Stimulated activated CD8-positive, alpha-beta memory T cell treated with anti-CD3 and anti-CD28 coated beads, Interleukin-7, amount 100 ng/mL, for 24 hours (primary cell): ENCODE measurements at regions not wholly inside any gene's neighbourhood (a gene's known extent, or its start where the extent isn't known, plus 50 kb on each side); places are given as distances from the start of the nearest gene placed in this dataset.

Experiments used
- DNase-seq: peaks from one replicate; pipeline ENCODE4 v3.0.0-alpha.2; 2020; ENCODE audit warnings: low read depth

DNA sequence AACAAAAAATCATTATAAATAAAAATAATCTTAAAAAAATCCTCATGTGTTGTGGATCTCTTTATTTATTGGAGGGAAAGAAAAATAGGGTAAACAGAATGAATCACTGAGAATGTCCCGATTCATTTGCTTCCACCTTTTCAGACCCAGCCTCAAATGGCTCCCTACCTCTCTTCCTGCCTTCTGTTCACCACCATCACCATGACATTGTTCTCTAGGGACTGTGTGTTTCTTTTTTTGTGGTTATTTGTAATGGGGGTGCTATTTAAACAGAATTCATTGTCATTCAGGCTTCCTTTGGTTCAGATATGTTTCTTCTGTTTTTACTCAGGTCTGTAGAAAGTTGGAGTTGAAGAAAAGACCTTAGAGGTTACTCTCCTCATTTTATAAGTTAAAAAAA lies 198.2 kb downstream of the KIF4B start:
- DNase-seq, result no peak

DNA sequence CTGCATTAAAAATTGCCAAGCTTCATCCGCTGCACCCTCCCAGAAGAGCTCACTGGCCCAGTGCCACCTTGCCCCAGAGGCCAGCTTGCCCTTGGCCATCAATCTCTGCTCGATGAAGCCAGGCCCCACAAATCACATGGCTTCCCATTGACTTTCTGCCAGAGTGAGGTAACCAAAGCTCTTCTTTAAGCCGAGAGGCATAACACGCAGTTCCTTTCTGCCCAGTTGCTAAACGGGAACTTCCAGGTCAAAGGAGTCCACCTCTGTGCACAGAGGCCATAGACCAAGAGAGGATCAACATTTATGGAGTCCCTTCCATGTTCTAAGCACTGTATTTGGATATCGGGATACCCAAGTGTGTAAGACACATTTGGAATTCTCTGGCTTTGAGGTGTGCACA lies 208.8 kb downstream of the KIF4B start:
- DNase-seq, result no peak

DNA sequence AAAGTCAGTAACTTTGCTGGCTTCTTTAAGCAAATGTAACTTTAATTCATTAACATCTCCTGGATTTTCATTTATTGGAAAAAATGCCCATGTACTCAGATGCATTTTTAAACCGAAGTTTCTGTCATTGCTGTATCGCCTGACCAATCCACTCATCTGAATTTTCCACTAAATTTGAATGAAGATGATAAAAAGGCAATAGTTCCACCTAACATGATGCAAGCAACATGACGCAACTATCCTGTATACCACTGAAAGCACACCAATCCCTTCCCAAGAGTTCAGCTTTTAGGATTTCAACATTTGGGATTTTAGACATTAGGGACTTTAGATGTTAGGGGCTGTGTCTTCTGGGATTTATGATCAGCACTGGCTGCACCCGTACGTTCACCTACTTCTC lies 215.6 kb downstream of the KIF4B start:
- no peak for DNase-seq

DNA sequence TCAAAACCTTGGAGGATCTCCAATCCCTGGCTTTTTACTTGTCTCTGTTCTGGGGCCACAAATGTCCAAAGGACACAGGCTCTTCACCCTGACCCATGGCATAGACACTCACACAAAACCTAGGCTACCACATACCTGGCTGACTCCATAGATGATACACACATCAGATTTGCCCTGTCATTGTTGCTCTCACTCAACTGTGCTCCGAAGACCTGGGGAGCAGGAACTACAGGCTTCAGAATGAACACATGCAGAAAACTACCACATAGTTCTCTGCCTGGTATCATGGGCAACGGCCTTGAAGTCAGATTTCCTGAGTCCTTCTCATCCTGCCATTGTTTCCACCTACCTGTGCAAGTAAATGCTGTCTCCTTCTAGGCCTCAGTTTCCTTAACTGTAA lies 226.2 kb downstream of the KIF4B start:
- DNase-seq, result no peak

DNA sequence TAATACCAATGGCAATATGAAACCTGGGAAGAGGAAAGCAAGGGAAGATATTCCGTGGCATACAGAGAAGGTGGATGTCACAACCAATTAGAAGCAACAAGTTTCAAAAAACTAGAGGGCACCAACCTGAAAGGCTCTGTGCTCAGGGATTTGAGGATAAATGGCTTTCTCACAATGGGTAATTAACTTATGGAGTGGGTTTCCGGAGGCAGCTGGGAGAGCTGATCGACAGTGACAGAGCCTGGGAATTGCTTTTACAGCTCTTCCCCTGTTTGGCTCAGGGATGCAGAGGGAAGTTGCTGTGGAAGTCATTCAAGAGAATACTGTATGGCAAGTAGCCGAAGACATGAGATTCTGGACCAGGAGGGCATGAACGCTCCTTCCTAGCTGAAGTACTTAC lies 237.0 kb downstream of the KIF4B start:
- DNase-seq, result no peak

DNA sequence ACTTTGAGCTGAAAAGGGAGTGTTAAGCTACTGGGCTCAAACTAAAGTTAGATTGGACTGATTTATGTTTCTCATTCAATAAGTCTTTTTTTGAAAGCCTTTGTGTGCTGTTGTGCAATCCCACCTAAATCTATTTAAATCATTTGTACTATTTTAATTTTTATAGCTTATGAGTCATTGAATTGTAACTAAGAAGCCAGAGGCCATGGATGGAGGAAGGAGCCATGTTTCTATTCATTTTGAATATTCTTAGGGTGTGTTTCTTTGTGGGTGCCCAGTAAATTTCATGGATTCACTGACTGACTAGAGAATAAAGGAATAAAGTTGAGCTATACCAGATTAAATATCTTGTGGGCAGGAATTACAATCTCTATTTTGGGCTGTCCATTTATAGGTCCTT lies 238.5 kb downstream of the KIF4B start:
- DNase-seq, result no peak

DNA sequence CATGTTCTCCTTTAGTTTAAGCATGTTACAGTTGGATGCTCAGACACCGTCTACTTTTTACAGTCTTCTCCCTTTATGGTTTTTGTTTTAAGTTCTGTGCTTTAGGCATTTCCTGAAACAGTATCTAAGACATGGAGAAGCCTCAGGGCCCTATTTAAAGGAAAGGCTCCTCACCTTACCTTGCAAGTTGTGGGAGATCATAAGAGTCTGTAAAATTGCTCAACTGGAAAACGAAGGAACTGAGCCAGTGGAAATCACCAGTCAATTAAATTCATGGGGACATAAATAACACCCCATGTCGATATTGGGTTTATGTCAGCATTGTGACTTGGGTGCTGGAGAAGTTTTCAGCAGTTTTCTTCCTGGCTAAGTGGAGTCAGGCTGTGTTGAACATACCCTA lies 239.2 kb downstream of the KIF4B start:
- no peak for DNase-seq

DNA sequence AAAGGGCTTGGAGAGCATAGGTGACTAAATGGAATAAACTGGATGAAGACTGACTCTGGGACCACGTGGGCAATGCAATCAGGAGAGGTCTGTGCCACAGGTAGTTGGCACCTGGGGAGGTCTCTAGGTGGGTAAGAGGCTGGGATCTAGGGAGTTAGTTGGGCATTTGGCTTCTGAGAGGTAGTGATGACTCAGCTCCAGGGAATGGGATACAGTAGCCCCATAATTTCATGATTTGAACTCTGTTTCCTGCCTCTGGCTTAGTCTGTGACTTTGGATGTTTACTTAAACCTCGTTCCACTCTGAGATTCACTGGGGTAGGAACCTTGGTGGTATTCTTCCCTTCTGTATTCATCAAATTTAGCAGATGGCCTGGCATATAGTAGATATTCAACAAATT lies 240.8 kb downstream of the KIF4B start:
- no peak for DNase-seq

DNA sequence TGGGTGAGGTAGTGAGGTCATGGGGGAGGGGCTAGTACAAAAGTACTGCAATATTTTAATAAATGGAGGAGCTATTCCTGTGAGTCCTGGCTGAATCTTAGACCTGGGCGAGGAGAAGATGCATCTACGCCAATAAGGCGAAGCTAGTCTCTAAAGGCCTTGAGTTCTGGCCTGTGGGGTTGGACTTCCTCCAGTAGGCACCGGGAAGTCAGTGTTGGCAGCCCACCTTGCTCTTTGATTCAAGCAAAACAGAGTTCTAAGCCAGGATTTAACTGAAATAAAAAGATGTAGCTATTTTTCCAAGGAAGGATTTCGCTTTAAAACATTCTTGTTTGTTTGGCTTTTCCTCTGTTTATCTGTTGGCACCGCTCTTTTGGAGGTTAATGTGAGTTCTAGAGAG lies 244.6 kb downstream of the KIF4B start:
- no peak for DNase-seq

DNA sequence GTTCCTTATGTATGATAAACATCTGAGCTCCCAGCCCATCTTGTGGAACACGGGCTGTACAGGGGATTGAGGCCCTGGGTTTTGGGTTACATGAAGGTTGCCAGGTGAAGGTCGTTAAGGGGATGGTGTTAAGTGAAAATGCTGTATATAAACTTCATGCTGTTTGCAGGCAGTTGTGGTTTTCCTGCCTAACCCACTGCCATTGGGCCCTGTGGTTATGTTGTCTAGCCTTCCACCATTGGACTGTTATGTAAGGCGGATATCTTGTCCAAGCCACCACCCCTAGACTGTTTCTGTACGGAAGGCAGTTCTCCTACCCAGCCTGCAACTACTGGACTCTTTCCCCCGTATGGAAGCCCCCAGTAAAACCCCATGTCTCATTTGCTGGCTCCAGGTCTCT lies 246.1 kb downstream of the KIF4B start:
- DNase-seq, result no peak

DNA sequence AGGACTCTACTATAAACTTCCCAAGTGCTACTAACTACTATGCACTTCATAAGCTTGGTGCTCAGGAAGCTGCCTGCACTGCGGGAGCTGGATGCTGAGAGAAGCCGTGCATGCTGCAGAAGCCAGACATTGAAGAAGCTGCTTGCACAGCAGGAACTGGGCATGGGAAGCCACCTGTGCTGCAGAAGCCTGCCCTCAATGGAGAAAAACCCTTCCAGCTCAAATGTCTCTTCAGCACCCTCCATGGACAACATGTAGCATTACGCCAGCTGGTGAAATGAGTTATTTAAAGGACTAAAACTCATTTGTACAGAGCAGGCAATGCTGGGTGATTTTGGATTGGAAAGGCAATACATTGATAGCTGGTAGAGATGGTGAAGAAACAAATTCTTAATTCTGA lies 247.2 kb downstream of the KIF4B start:
- no peak for DNase-seq

DNA sequence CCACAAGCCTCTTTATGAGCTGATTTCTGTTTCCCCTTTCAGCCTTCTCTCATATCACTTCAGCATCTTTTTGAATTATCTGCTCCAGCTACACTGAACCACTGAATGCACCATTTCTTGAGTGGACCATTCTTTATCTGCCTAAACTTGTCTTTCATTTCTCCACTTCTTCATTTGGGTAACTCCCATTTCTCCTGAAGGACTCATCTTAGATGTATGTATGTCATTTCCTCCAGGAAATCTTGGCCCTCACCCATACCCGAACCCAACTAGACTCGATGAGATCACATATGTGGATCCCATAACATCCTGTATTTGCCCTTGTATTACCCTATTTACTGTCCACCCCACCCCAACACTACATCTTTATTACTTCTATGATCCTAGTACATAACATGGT lies 249.8 kb downstream of the KIF4B start:
- no peak for DNase-seq

DNA sequence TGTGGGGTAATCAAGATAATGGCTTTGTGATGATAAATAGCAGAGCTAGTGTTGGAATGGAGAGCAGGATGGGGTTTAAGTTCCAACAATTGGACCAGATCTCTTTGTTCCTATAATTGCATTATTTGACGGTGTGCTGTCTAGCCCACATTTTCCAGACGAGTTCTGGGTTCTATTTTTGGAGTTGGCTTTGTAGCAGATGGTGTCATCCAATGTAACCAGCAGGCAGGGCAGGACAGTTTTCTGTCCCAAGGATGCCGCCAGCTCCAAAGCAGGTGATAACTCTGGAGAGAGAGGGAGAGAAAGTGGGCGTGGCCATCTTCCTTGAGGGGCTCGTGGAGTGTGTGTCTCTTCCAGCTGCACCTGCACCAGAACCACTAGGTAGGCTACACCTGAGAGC lies 251.3 kb downstream of the KIF4B start:
- DNase-seq, result no peak

DNA sequence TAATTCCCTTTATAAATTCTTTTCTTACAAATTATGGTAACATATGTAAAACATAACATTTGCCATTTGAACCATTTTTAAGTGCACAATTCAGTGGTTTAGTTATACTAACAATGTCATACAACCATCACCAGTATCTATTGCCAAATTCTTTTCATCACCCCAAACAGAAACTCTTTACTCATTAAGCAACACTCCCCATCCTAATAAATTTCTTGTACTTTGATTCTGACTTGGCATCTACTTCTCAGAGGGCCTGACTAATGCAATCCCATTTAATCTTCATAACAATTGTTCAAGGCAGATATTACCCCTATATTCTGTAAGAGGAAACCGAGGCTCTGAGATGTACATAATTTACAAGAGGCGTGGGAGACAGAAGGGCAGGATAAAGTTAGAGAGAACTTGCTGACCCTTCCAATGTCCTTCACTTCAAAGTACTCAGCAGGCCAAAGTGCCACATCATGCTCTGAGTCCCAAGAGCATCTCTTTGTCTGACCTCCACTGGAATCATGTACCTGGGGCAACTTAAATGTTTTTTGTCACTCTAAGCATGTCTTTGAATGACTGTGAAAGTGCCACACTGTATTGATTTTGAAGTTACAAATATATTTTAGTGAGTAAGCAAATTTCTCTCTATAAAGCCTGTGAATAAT lies 255.3 kb downstream of the KIF4B start:
- DNase-seq, result no peak

DNA sequence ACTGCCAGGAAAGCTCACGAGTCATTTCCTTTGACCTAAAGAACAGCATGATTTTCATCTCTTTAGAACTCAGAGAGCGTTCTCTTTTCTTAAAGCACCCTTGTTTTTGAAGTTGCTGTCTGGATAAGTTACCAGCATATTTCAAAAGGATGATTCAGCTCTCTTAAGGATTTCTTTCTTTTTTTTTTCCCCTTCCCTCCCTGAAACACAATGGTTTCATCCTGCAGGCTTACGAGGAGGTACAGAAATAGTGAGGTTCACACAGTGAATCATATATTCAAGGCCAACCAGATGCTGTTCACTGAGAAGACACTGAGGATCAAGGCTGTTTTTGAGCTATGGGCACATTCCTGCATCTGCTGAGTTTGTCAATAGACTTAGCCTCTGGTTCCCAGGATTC lies 257.2 kb downstream of the KIF4B start:
- DNase-seq, result no peak

DNA sequence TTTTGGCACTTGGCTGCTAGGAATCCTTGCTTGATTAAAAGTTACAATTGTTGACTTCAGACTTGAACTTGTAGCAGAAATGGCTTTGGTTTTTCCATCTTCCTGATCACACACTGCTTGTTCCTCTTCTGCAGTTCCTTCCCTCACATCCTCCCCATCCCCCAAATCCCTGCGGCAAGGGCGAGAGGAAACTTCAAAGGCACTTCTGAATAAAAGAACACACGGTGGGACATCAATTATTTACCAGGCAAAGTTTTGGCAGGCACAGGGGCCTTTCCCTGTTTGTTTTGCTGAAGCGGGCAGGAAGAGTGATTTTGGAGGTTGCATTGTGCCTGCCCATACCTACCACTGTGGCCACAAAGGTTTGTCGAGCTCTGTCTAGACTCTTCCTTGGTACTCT lies 260.9 kb downstream of the KIF4B start:
- no peak for DNase-seq

DNA sequence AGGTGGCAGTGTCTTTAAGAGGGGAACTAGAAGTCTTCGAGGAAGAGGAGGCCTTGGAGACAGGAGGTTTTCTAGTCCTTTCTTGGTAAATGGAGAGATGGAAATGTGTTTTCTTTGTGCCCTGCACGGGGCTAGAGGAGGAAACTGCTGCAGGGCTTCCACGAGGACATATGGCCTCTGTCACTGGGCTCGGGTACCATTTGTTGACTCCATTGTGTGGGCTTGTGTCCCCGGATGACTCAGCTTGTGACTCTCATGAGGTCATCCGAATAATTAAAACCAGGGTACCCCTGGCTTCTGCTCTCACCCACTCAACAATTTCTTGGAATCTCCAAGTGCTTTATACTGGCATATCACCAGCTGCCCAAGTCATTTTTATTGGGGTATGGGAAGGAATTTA lies 261.7 kb downstream of the KIF4B start:
- no peak for DNase-seq

DNA sequence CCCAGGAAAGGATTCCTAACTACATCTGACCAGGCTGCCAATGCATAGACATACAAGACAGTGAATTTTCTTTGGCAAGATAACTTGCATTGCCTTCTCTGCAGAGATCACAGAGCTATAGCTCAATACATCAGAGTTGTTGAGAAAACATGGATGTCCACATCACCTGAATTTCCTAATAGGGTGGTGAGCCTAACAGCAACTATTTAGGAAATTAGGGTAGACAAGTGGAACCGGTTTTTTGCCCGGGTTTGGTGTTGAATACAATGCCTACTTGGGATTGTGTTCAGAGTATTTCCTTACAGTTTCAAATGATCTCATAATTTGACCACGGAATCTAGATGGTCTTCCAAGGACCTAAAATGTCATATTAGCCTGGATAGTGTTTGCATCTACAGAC lies 262.7 kb downstream of the KIF4B start:
- DNase-seq, result no peak

DNA sequence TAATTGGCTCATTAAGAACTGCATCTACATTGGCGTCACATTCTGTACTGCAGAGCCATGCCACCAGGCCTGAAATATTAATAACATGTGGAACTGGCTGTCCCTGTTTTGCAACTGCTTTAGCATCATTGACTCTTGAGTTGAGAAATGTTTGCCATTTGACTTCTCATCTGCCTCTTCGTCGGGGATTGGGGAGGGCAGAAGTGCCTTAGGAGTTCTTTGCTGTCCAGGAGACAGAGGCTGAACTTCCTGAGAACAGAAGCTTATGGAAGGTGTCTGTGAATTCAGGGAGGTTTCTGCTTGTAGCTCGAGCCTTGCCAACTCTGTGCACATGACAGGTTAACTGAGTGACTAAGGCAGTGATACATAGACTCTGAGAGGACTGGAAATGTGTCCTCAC lies 265.0 kb downstream of the KIF4B start:
- DNase-seq, result no peak

DNA sequence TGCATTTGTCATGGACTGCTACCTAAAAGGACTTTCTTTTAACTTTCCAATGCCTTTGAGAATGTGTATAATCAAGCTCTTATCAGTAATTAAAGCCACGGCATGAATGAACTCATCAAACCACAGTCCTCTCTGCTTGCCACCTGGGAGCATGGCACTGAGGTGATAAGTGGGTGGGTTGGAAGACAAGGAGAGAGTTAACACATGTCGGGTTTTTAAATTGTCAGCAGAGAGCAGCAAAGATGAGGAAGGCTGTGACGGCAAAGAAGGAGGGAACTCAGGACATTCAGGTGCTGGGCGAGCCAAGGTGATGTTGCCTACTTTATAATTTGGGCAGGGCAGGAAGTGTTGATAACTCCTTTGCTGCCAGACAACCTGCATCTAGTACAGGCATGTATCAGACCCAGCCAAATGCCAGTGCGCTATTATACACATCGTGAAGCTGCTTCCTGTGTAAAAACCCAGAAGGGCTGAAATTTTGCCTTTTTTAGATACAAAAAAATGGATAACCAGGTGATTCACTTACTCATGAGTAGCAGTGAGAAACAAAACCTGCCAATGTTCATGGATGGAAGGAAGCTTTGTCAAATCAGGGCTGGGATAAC lies 269.1 kb downstream of the KIF4B start:
- DNase-seq, result no peak

DNA sequence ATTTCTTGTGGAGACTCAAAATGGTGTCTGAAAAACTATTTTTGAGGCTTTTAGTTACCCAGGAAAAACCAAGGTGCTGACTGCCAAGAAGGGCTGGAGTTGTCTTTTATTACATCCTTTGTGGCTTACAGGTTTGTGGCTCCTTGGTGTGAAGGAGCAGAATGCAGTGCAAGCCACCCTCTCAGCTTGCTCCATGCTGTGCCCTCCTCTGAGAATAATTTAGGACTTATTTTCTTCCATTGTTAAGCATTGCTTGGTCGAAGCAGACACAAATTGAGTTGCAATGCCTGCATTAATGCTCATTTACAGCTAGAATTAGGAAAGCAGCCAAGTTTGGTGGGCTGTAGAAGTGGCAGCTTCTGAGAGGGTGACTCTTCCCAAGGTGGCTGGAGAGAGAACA lies 272.2 kb downstream of the KIF4B start:
- no peak for DNase-seq

DNA sequence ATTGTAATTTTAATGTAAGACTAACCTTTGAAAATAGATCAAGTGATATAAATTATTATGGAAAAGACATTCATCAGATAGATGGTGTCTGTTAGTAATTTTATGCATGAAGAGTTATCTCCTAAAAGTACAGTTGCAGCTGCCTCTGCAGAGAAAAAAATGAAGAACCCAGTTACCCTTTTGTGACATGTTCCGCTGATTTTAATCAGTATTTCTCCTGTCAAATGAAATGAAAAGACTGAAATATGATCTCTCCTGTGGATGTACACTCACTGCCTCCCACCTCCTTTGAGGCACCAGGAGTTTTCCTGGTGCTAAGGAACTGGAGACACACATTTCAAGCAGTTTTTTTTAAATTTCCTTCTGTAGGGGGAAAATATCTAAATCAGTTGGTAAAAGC lies 277.4 kb downstream of the KIF4B start:
- no peak for DNase-seq

DNA sequence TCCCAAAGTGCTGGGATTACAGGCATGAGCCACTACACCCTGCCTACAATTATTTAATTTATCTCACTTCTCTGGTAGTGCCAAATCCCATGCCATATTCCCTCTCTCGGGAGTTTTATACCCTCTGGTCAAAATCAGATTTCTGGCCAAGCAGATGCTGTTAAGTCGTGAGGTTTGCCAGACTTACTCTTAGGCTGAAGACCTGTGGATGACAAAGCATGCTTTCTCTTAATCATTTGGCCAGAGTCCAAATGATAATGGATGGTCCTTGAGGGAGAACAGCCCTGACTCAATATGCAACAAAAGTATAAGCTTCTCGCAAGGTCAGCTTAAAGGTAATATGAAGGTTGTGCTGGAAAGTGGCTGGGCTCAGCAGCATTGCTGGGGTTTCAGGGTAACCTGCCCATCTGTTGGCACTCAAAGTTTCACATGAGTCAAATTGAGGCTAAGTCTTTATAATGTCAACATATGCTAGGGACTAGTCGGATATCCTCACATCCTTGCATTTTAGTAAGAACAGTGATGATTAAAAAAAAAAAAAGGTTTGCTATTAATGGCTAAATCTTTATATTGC lies 280.1 kb downstream of the KIF4B start:
- DNase-seq, result no peak

DNA sequence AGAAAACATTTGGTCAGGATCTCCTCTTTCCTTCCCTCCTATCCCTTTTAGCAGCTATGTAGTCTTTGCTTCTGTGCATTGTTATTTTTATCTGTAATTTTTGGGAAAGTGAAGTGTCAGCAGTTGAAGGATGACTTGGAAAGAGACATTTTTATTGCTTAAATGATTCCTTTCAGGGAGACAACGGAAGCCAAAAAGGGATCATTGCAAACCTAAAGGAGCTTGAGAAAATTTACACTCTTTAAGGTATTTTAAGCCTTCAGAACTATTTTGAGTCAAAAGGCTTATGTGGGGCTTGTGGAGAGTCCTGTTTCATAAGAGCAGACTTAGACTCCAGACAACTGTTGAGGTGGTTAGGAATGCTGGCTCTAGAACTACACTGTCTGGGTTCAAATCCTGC lies 281.6 kb downstream of the KIF4B start:
- no peak for DNase-seq
